Heart left ventricle (tissue), 16 donors: ENCODE measurements at regions not wholly inside any gene's neighbourhood (a gene's known extent, or its start where the extent isn't known, plus 50 kb on each side); places are given as distances from the start of the nearest gene placed in this dataset.

Experiments
- ATAC-seq, 4 donors: fragments of 200-7000 bp; cut with Tn5 transposase; one replicate each; pipeline ENCODE4 v1.9.1; 2020 to 2022; ENCODE audit warnings: moderate library complexity in 4 of 4, mild to moderate bottlenecking in 3 of 4, moderate number of reproducible peaks in 1 of 4
- DNase-seq, 5 donors: peaks; one replicate each; pipeline ENCODE4 v3.0.0-alpha.2; 2020
- H3K27ac ChIP-seq, 12 donors: fragments of 200-600 bp; sonication (generic) in 4 of 12; one replicate each; pipeline versions ENCODE4 v1.5.0 to v1.8.0; 2016 to 2022; ENCODE audit warnings: mild to moderate bottlenecking in 2 of 12
- H3K27me3 ChIP-seq, 9 donors: fragments of 200-600 bp; sonication (generic) in 2 of 9; one replicate each; pipeline versions ENCODE4 v1.5.1 to v1.8.0; 2016 to 2022; ENCODE audit warnings: mild to moderate bottlenecking in 3 of 9
- H3K36me3 ChIP-seq, 9 donors: fragments of 200-600 bp; sonication (generic) in 2 of 9; one replicate each; pipeline versions ENCODE4 v1.5.0 to v1.8.0; 2018 to 2022; ENCODE audit warnings: mild to moderate bottlenecking in 2 of 9
- H3K4me1 ChIP-seq, 12 donors: fragments of 200-600 bp; sonication (generic) in 4 of 12; one replicate each; pipeline versions ENCODE4 v1.5.0 to v1.8.0; 2016 to 2022; ENCODE audit warnings: mild to moderate bottlenecking in 3 of 12
- H3K4me3 ChIP-seq, 12 donors: fragments of 200-600 bp; sonication (generic) in 4 of 12; one replicate each; pipeline versions ENCODE4 v1.5.0 to v1.8.0; 2017 to 2022; ENCODE audit warnings: mild to moderate bottlenecking in 9 of 12, moderate library complexity in 4 of 12
- H3K9me3 ChIP-seq, 12 donors: fragments of 200-600 bp; sonication (generic) in 4 of 12; one replicate each; pipeline versions ENCODE4 v1.5.0 to v1.8.0; 2016 to 2022; ENCODE audit warnings: mild to moderate bottlenecking in 1 of 12
- POLR2A ChIP-seq, 2 donors: fragments of 450-650 bp; IDR thresholded peaks; one replicate each; pipeline ENCODE4 v1.6.1; 2017; ENCODE audit warnings: antibody characterized with exemption in 2 of 2, mild to moderate bottlenecking in 2 of 2, moderate library complexity in 2 of 2
- WGBS, 4 donors: extraction: QIAGEN DNeasy Blood & Tissue Kit in 2 of 4; methylation state at CpG; one replicate each; pipeline versions ENCODE4 v1.1.5 to v1.1.7; 2013 to 2018; 5-methylcytosine and 5-hydroxymethylcytosine counted together
- intact Hi-C, 10 donors: fragments of 100-400 bp; cut with DNase I; formaldehyde crosslinking; loops; one replicate each; pipeline versions ENCODE4 v1.11.1 to v1.14.2; 2022
- TF ChIP-seq, protein P1 (sequence below), 12 donors: fragments of 200-600 bp; sonication (generic) in 4 of 12; IDR thresholded peaks; one replicate each; pipeline versions ENCODE4 v1.5.0 to v1.8.0; 2018 to 2022; ENCODE audit warnings: antibody characterized with exemption in 12 of 12, mild to moderate bottlenecking in 5 of 12
- donor health status: ischemic (EF 13 %, LVEDD 7.1; RV severe dilation, severe dysfunction).
- donor health status: healthy with polysubstance abuse.
- donor health status: DM: no; HTN: yes; CAD: no.
- donor health status: DM: no; HTN: no; CAD: no.
- donor health status: ischemic (EF 25% LVEDD 6.9; RV normal size, moderate dysfunction).
- donor health status: ischemic (EF 25% LVEDD 5.7; RV mildly dilated, moderate dysfunction).
- donor health status: healthy.
- donor health status: DM: yes; HTN: yes; CAD: no.
- donor health status: ischemic (EF 35%, LVEDD 5.7; RV mildly dilated, moderate dysfunction).
- donor health status: nonischemic (EF 11% LVEDD 7.7; RV severe dilation, severe dysfunction).
- donor health status: DM: yes; HTN: yes; CAD: no.
- donor health status: PGD.
- donor health status: ischemic (EF 29% LVEDD 5.4; RV normal size, mild dysfunction).
- donor health status: nonischemic (EF 23%, LVEDD 6.1; RV moderate dilation, normal function).

DNA sequence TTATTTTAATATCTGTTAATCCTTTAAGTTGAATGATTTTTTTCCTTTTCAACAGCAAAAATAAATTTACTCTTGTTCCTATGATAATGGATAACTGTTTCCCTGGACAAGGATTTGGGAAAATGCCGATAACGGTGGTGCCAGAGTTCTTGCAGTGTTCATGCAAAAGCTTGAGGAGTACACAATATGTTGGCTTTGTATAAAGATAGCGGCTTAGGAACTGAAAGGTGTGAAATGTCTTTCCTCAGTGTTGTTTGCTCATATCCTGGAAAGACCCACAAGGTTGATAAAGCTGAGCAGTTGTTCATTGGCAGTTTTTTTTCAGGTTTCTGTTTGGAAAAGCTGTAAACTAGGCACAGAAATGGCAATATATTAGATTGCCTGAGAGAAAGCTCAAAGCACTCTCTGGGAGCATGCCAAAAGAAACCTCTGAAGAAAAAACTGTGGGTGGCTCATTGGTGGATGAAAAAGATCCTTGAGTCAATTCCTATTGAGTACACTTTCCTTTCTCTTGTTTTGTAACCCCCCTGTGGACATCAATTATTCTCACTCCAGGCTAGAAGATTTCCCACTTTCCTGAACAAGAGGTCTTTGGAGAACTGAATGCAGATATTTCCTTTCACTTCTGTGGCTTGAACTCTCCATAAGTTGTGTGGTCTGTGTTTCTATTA lies 117.2 kb upstream of the RGMB start:
- no peak for DNase-seq
- TF ChIP-seq, protein P1, sequence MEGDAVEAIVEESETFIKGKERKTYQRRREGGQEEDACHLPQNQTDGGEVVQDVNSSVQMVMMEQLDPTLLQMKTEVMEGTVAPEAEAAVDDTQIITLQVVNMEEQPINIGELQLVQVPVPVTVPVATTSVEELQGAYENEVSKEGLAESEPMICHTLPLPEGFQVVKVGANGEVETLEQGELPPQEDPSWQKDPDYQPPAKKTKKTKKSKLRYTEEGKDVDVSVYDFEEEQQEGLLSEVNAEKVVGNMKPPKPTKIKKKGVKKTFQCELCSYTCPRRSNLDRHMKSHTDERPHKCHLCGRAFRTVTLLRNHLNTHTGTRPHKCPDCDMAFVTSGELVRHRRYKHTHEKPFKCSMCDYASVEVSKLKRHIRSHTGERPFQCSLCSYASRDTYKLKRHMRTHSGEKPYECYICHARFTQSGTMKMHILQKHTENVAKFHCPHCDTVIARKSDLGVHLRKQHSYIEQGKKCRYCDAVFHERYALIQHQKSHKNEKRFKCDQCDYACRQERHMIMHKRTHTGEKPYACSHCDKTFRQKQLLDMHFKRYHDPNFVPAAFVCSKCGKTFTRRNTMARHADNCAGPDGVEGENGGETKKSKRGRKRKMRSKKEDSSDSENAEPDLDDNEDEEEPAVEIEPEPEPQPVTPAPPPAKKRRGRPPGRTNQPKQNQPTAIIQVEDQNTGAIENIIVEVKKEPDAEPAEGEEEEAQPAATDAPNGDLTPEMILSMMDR (IDR thresholded peaks at IDR 0.05): no peak
- no peak for TF ChIP-seq POLR2A (IDR thresholded peaks at IDR 0.05)
- Histone ChIP-seq H3K4me3 (no peak overlapping the region), H3K4me1 (no peaks in the 10 kb centered on the region), H3K9me3 (peaks cover 0 to 6% (median 0%) of the 10 kb centered on the region in 12 donors), H3K27ac (no peak overlapping the region), H3K27me3 (no peaks in the 10 kb centered on the region), H3K36me3 (no peaks in the 10 kb centered on the region)
- intact Hi-C loops: no loop called here
- WGBS, 4 donors: 35 to 53% (median 50%) methylated on average over 3 of the region's 3 CpGs
- ATAC-seq: no peak

DNA sequence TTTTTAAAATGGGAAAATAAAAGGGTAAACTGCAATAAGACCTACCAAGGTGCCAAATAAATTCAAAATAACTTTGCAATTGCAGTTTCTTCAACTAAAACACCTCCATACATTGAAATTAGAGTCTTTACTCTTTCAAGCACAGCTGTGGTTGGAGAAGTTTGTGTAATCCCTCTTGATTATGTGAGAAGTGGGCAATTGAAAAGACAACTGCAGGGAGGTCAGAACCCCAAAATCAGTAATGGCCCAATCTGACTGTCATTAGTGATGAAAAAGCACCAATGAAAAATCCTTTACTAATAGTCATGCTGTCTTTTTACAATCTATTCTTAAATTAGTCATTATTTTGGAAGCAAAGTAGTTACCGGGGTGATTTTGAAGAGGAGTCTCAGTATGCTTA lies 116.7 kb upstream of the RGMB start:
- no peak for TF ChIP-seq POLR2A (IDR thresholded peaks at IDR 0.05)
- TF ChIP-seq, protein P1 (IDR thresholded peaks at IDR 0.05): no peak

DNA sequence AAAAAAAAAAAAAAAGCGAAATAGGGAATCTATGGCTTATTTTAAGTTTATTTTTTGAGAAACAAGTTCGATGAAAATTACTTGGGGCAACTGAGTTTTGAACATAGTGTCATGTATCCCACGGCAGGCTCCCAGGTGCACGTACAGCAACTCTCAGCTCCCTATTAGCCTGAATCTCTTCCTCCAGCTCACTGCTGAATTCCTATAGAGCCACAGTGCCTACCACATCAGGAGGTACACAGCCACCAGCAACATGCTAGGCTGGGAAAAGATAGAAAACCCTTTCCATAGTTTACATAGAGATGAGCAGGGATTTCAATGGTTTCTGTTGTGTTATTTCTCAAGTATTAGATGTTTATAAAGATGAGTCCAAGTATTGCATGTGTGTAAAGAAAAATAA lies 115.9 kb upstream of the RGMB start:
- Histone ChIP-seq H3K4me3 (no peak overlapping the region), H3K27me3 (no peaks in the 10 kb centered on the region), H3K9me3 (peaks cover 0 to 6% (median 0%) of the 10 kb centered on the region in 12 donors), H3K4me1 (no peaks in the 10 kb centered on the region), H3K27ac (no peak overlapping the region), H3K36me3 (no peaks in the 10 kb centered on the region)
- TF ChIP-seq, protein P1 (IDR thresholded peaks at IDR 0.05): no peak
- TF ChIP-seq POLR2A (IDR thresholded peaks at IDR 0.05): no peak
- ATAC-seq (no peak), DNase-seq (no peak)
- WGBS, 4 donors: 68 to 80% (median 70%) methylated on average over 4 of the region's 4 CpGs
- intact Hi-C loops: no loop called here

More for the DNA sequence above, 116.7 kb upstream of the RGMB start:
- ATAC-seq: no peak
- no peak overlapping the region for H3K27ac ChIP-seq
- H3K4me3 ChIP-seq: no peak overlapping the region
- no peak for DNase-seq
- 89 to 100% (median 97%) methylated on average over 1 of the region's 1 CpG for WGBS, 4 donors
- H3K36me3 ChIP-seq: no peaks in the 10 kb centered on the region
- intact Hi-C loops: no loop called here
- no peaks in the 10 kb centered on the region for H3K4me1 ChIP-seq
- H3K27me3 ChIP-seq: no peaks in the 10 kb centered on the region
- H3K9me3 ChIP-seq: peaks cover 0 to 6% (median 0%) of the 10 kb centered on the region in 12 donors

DNA sequence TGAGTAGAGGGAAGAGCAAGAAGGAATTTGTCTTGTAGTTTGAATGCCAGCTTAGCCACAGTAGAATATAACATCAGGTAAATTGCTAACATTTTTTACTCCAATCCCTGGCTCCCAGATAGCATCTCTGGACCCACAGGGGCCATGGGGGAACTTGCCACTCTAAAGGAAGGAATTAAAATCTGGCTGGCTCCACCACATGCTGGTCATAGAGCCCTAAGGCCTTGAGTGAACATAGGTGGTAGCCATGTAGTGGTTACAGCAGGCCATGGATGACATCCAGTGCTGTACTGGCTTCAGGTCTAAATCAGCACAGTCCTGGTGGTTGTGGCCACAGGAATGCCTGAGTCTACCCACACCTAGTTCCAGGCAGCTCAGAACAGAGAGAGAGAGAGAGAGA lies 109.9 kb upstream of the RGMB start:
- no peak for ATAC-seq
- intact Hi-C loops: no loop called here

More for the DNA sequence above, 109.9 kb upstream of the RGMB start:
- H3K4me1 ChIP-seq: no peaks in the 10 kb centered on the region
- TF ChIP-seq POLR2A (IDR thresholded peaks at IDR 0.05): no peak
- TF ChIP-seq, protein P1 (IDR thresholded peaks at IDR 0.05): no peak
- no peak overlapping the region for H3K27ac ChIP-seq
- no peak for DNase-seq
- no peaks in the 10 kb centered on the region for H3K27me3 ChIP-seq
- H3K36me3 ChIP-seq: no peaks in the 10 kb centered on the region
- no peaks in the 10 kb centered on the region for H3K9me3 ChIP-seq
- no peak overlapping the region for H3K4me3 ChIP-seq
